22Rv1 (cell line): ENCODE measurements at regions not wholly inside any gene's neighbourhood (a gene's known extent, or its start where the extent isn't known, plus 50 kb on each side); places are given as distances from the start of the nearest gene placed in this dataset.

Source experiments
- ZFX ChIP-seq: fragments of 450-650 bp; IDR thresholded peaks from 2 replicates; pipeline ENCODE4 v1.6.1; 2017; ENCODE audit warnings: antibody characterized with exemption, borderline replicate concordance
- TF ChIP-seq, protein P1 (sequence below): fragments of 450-650 bp; IDR thresholded peaks from 2 replicates; pipeline ENCODE4 v1.5.1; 2017; ENCODE audit warnings: mild to moderate bottlenecking

DNA sequence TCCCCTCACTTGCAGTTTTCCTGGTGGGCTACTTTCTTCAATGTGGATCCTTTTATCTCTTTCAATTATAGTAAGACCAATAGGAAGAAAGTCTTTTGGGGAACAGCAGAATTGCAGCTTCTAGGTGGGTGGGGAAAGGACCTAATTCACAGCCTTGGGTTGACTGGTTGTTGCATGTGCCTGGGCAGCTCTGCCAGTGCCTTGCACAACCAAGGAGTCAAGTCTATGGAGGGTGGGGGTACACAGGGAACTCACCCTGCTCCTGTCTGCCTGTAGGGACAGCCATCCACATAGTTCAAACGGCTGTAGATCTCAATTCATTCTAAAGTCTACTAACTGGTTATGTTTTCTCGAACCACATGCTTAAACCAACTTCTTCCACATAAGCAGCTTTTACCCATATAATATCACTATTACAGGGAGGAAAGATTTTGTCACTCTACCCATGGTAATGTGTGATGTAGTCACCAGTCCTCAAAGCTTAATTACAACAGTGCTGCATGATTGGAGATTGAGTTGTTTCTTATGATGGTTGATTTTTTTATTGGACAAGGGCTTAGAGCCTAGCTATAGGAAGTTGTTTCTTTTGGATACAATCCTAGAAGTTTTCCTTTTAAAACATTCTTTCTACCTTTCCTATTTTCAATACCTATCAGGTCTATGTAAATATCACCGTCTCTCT is 117.7 kb upstream of the FRMD6 start:
- TF ChIP-seq, protein P1, sequence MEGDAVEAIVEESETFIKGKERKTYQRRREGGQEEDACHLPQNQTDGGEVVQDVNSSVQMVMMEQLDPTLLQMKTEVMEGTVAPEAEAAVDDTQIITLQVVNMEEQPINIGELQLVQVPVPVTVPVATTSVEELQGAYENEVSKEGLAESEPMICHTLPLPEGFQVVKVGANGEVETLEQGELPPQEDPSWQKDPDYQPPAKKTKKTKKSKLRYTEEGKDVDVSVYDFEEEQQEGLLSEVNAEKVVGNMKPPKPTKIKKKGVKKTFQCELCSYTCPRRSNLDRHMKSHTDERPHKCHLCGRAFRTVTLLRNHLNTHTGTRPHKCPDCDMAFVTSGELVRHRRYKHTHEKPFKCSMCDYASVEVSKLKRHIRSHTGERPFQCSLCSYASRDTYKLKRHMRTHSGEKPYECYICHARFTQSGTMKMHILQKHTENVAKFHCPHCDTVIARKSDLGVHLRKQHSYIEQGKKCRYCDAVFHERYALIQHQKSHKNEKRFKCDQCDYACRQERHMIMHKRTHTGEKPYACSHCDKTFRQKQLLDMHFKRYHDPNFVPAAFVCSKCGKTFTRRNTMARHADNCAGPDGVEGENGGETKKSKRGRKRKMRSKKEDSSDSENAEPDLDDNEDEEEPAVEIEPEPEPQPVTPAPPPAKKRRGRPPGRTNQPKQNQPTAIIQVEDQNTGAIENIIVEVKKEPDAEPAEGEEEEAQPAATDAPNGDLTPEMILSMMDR = no peak
- no peak for TF ChIP-seq ZFX
